Stimulated activated CD8-positive, alpha-beta memory T cell treated with anti-CD3 and anti-CD28 coated beads, Interleukin-12 subunit alpha, Interleukin-12 subunit beta, amount 100 ng/mL, for 4 hours (primary cell): ENCODE measurements at regions not wholly inside any gene's neighbourhood (a gene's known extent, or its start where the extent isn't known, plus 50 kb on each side); places are given as distances from the start of the nearest gene placed in this dataset.

ENCODE experiments used
- DNase-seq: peaks from one replicate; pipeline ENCODE4 v3.0.0-alpha.2; 2020; ENCODE audit warnings: low read depth

DNA sequence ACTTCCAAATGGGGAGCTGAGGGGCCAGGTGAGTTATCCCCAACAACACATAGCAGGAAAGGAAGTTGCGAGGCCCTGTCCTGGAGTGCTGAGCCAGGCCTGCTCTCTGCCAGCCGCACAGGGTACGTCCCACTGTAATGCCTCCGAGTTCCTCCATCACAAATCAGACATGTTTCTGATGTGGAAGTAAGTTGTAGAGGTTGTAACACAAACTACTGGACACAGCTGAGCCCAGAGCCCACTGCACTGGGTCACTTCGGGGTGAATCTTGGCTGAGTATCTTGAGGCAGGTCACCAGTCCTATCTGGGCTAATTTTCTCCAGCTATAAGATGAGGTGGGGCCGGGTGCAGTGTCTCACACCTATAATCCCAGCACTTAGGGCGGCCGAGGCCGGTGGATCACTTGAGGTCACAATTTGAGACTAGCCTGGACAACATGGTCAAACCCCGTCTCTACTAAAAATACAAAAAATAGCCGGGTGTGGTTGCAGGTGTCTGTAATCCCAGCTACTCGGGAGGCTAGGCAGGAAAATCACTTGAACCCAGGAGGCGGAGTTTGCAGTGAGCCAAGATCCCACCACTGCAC is 100.8 kb upstream of the CDH5 start:
- no peak for DNase-seq

DNA sequence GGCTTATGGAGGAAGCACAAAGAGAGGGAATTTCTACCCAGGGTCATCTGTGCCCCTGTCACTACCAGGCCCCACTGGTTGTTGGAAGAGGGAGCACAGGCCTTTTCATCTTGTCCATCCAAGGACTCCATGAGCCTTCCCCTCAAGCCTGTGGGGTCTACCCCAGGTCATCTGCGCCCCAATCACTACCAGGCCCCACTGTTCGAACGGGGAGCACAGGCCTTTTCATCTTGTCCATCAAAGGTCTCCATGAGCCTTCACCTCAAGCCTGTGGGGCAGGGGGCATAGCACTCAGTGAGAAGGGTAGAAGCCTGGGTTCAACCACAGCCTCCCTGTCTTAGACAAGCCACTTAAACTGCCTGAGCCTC is 101.5 kb upstream of the CDH5 start:
- DNase-seq, result no peak

DNA sequence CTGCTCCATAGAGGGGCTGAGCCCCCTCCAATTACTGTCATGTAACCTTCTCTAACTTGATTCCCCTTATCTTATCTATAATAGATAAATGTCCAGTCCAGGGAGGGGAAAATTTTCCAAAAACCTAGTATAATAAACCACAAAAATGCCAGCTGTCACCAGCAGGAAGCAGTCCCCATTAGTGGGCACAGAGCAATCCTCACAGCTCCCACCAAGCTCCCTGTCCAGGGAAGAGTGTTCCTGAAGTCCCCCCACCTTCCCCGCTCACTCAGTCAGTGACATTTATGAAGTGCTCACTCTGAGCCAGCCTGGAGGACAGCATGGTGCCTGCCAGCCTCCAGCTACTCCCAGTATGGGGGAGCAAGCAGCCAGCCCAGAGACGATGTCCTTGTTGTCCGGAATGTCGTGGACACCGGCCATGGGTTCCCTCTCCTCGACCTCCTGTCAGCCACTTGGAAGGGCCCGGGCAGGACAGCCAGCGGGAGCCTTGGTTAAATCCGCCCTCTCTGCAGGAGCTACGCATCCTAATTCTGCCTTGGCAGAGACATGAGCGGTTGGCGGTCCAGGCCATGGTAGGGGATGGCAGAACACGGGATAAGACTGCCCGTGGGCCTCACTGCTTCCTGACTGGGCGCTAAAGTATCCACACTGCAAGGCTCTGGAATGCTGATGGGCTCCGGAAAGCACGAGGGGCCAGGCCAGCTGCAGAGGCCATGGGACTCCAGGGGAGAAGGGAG is 102.0 kb upstream of the CDH5 start:
- no peak for DNase-seq

DNA sequence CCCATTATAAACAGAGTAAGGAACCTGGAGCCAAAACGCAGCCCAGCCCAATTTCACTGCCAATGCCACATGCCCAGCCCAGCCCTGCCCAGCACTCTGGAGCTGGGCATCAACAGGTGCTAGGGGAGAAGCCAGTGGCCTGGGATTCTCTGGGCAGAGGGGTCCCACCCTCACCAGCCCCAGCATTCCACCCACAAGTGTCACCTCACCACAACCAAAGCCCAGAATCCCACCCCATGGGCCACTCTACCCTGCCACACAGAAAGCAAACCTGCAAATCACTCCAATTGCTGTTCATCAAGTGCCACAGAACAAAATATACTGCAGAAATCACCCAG is 102.5 kb upstream of the CDH5 start:
- DNase-seq, result no peak

DNA sequence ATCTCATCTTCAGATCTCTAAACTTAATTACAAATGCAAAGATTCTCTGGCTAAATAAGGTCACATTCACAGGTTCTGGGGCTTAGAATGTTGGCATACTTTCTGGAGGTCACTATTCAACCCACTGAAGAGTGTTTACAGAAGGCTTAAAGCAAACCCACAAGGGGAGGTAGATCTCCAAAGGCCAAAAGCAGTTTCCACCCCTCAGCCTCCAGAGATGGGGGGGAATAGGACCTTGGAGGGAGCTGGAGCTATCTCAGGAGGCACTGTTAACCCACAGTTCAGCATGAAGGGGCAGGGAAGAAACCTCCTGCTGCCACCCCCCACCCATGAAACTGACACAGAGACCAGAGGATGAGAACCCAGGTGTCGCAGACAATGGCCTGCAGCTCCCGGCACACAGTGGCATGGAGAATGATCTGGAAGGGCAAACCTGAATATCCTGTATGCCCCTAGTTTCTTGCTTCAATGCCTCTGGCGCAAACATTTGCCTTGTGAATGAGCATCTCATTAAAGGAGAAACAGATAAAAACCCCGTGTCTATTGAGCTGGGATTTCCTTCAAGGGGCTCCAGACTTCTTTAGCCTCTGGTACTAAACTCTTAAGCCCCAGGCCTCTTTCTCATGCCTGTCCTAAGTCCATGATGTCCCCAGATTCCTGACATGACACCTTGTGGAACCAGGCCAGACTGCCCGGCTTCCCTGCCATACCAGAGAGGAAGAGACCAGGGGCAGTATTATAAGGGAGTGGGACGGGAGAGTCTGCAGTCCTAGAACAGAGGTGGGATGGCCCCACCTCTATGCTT is 103.1 kb upstream of the CDH5 start:
- DNase-seq, result no peak

DNA sequence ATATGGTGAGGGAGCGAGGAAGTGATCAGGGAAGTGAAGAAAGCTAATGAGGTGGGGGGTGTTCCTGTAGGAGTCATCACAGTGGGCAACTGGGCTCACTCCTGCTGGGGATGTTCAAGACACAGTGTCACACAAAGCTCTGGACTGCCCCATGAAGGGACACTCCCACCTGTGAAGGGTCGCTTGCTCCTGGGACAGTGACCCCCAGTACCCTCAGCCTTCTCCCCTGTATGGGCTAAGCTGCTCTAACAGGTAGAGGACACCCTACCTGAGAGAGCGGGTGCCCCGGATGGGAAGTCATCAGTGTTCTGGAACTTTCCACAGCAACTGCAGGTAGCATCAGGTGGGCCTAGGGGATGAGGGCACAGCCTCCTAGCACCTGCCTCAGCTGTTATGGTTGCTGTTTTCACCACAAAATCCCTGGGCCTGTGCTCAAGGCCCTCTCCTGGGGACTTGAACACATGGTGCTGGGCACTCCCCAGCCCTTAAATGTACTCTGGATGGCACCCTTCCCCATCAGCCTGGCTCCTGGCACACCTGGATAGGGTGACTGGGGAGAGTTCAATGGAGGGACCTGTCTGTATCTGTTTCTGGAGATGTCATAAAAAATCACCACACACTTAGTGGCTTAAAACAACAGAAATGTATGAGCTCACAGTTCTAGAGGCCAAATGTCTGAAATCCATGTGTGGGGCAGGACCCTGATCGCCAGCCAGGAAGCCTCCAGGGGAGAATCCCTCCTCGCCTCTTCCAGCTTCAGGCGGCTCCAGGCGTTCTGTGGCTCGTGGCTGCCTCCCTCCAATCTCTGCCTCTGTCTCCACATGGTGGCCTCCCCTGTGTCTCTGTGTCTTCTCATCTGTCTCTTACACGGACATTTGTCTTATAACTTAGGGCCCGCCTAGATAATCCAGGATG is 104.0 kb upstream of the CDH5 start:
- no peak for DNase-seq

DNA sequence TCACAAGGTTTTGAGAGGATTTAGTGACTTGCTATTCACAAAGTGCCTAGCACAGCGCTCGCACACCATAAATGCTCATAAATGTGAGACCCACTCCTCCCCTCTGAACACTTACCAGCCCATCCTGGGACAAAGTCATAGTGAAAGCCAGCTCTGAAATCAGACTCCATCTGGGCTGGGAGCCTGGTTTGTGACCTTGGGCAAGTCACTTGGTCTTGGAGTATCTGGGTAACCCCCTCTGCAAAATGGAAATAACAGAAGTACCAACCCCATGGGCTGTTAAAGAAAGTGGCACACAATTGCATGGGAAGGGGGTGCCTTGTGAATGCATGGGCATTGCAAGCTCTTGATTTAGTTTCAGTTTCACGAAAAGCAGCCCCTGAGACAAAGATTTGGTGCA is 104.7 kb upstream of the CDH5 start:
- no peak for DNase-seq

DNA sequence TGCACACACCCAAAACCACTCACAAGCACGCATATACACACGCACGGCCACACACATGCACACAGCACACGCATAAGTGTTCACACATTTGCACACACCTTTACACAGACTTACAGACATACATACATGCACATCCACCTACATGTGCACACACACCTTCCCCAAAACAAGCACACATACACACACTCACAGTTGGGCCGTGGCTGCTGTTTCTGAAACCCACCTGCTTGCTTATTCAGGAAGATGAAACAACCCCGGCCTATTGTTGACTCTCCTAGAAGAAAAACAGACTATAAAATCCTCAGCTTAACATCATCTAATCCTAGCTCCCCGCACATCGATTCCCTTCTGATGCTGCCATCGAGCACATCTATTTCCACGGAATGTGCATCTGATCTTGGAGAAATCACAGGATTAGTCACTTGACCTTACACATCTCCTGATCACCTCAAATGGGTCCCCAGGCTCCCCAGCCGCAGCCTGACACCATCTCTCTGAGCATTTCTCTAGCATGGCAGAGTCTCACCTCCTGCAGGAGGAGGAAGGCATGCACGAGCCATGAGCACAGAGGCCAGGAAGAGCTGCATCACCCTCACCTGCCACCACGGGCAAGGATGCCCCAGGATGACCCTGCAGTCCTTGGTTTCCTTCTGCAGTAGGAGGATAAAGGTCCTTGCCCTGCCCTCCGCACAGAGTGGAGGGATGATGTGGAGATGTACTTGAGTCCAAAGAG is 105.8 kb upstream of the CDH5 start:
- DNase-seq, result no peak

DNA sequence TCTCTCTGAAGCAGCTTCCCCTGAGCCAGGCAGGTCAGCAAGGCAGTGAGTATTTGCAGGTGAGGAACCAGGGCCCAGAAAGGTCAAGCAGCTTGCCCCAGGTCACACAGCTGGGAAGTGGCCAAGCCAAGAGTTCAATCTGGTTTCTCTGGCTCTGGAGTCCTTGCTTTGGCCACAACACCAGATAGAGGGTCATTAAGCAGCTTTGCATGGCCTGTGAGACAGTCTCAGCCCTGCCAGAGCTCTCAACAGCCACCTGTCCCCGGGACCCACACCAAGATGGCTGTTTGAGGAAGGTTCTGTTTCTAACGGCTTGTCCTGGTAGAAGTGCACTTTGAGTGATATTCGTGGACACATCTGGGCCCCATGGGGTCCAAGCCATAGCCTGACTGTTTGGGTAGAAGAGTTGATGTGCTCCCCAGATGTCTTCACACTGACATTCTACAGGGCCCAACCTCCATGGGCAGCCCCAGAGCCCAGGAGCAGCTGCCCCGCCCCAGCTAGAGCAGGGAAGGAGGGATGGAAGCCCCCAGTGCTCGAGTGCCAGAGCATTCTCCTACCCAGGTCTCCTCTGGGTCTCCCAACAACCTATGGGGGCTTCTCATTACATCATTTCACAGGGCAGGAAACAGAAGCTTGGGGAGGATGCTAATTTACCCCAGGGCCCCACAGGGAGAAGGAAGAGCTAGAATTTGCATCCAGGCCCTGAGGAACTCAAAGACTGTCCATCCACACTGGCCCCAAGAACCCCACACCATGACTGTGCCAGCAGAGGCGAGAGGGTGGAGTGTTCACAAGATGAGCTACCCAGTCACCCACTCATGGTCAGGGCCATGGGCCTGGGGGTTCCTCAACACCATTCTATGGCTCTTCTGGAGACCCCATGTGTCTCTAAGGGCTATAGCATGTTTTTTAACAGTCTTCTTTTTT is 107.3 kb upstream of the CDH5 start:
- DNase-seq, result no peak

DNA sequence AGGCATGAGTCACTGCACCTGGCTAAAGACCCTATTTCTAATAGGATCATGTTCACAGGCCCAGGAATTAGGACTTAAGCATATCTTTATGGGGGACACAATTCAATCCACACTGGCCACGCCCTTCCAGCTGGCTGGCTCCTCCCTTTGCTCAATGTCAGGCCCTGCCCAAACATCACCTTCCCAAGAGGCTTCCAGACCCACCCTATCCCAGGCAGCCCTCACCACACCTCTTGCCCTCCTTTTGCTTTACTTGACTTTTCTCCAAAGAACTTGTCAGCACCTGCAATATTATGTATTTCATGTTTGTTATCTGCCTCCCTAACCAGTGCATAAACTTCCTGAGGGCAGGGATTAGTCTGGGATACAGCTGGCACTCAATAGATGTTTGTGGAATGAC is 109.6 kb upstream of the CDH5 start:
- no peak for DNase-seq

DNA sequence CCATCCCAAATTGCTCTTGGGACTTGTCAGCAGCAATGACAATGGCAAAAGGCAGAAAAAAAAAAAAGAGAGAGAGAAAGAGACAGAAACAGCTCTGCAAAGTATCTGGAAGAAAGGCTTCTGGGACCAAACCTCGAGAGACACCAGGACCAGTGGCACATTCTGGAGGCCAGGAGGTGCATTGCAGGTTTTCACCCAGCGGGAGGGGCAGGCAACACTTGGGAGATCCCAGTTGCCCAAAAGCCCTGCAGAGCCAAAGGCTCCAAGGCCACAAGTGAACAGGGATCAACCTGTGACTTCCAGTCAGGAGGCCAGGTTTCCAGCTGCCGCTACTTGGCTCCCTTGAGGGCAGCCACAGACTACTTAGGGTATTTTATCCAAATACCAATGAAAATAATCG is 110.8 kb upstream of the CDH5 start:
- no peak for DNase-seq

DNA sequence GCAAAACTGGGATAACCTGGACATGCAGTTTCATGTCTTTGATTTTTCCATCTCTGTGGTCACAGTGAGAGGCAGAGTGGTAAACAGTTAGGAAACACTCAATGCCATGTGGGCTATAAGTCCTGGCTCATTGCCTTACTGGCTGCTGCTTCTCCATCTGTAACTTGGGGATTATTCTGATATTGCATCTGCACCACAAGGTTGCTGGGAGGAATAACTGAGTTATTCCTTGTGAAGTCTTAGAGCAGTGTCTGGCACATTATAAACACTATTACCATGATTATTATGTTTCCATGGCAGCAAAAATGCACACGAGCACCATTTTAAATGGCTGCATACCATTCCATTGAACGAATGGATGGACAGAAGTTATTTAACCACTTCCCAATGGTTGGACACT is 111.7 kb upstream of the CDH5 start:
- no peak for DNase-seq

DNA sequence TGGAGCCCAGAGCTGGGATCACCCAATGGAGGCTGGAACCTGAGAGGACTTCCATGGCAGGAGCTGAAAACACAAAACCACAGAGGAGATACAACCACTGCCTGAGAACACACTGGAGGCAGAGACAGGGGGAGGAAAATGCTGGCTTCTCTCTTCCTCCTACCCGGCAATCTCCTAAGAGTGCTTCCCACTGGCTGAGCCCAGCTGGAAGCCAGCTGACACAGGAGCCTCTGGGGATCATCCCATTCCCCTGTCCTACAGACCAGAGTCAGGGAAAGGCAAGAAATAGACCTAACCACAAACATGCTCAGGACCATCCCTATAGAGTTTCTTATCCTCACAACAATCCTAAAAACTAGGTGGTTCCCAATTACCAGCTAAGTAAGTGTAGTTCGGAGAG is 112.4 kb upstream of the CDH5 start:
- no peak for DNase-seq

DNA sequence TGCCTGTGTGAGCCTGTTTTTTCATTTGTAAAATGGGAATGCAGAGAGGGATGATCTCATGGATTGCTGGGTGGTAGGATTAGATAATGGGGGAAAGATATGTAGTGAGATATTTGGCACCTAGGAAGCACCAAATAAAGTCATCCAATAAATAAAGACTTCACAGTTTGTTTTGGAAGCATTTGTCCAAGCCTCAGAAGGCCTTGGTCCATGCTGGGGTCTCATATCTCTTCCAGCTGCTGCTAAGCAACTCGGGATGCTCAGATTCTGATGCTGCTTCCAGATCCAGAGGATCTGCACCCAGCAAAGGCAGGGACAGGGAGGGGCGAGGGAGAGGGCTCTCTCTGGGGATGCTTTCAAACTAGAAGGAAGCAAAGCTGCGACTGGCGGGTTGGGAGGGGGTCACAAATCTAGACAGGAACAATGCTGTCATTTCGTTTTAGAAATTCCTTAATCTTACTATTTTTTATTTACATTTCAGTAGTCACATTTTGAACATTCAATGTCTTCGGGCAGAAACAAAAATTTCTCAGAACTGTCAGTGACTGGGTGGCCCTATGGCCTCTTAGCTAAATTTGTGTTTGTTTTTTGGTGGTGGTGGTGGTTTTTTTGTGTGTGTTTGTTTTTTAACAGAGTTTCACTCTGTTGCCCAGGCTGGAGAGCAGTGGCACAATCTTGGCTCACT is 114.9 kb upstream of the CDH5 start:
- no peak for DNase-seq

DNA sequence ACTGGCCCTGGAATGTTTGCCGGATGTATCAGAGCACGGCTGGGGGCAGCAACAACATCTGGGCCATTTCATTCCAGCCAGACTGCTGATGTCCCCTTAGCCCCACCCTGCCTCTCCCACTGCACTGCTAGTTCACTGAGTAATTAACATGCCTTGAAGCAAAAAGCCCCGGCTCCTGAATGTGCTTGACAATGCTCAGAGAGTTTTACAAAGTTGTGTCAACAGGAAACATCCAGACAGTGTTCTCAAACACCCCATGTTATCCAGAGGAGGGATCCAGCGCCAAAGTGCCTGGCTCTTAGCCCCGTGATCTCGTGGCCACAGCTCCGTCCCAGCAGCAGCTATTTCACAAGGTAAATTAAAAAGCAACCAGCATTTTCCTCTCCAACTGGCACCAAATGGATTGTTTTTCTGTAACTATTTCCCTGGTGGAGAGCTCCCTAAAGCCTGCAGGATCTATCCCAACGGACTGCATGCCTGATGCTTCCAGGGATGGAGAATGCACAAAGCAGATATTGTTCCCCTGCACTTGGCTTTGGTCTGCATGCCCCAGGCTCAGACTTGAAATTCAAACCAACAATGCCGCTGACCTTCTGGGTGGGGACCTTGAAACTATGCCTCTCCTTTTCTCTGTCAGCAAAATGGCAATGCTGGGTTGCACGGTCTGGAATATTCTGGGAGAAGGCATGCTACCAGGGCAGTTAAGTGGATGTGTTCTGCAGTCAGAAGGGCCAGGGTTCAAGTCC is 115.6 kb upstream of the CDH5 start:
- no peak for DNase-seq

DNA sequence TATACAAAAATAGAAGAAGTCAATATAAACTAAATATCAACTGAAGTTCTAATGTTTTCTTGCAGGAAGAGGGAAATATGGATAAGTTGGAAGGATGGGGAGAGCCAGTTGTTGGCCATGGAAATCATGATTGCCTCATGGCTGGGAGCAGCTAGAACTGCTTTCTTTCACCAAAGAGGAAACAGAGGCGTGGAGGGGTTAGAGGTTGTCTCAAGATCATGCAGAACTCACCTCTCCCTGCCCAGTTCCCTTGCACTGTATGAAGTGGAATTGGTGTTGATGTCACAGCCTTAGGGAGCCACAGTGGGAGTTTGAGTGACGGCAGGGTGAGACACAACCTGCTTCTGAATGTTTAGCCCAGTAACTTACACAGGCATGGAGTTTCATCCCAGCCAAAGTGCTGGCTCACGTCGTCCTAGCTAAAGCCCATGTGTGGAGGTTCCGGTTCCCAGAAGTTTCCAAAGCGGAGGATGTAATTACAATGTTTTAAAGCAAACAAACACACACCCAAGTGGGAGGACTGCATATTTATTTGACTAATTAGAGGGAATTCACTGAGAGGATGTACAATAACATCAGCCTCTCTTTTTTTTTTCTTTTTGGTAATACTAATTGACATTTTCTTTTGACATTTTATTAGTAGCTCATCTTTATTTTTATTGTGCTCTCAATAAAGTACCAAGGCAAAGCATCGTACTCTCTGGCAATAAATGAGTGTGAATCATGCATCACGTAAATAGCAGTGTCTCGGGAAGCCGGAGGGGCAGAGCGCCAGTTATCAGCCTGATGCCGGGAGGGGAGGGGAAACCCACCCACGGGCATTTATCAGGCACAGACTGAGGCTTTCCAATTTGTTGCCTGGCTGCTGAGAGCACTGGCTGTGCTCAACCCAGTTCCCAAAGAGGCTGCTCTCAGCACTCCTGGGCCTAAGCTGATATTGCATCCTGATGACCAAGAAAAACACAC is 118.7 kb upstream of the CDH5 start:
- DNase-seq, result no peak

DNA sequence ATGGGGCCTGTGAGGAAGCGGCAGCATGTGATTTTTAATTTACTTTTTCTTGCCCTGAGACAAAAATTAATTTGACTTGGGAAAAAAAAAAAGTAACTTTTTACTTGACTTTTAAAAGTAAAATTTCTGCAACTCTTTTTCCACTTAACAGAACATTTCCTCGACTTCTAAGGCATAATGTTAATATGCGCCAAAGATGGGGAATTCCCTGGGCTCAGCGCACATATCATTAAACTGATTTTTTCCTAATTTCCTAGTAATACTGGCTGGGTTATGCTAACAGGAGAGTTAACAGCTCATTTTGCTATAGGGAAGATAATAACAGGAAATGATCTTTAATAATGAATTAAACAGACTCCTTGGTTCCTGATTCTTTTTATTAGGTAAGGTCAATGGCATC is 120.6 kb upstream of the CDH5 start:
- no peak for DNase-seq

DNA sequence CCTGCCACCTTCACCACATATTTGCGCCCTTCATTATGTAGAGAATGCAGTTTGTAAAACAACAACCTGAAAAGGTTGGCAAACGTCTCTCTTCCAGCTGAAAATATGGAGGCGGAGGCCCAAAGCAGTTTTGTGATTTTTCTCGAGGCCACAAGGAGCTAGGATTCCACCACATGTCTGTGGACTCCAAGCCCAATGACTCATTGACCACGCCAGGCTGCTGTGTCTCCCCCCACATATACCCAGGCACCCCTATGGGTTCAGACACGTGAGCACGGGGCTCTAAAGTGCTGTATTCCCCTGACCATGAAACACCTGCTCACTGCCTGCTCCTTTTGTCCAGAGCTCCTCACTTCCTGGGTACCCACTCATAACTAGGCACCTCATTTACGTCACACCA is 121.4 kb upstream of the CDH5 start:
- DNase-seq, result no peak
